Ovary (tissue), 7 donors: ENCODE measurements at regions not wholly inside any gene's neighbourhood (a gene's known extent, or its start where the extent isn't known, plus 50 kb on each side); places are given as distances from the start of the nearest gene placed in this dataset.

Source experiments
- DNase-seq, 5 donors: peaks; one replicate each; pipeline ENCODE4 v3.0.0-alpha.2; 2019 to 2020
- H3K27ac ChIP-seq, 2 donors: fragments of 200-600 bp; one replicate each; pipeline versions ENCODE4 v1.5.1 to v1.8.0; 2019 to 2022
- H3K27me3 ChIP-seq: fragments of 200-600 bp; one replicate; pipeline ENCODE4 v1.8.0; 2022
- H3K36me3 ChIP-seq: fragments of 200-600 bp; sonication (generic); one replicate; pipeline ENCODE4 v1.5.1; 2019
- H3K4me1 ChIP-seq: one replicate; pipeline ENCODE4 v1.8.1; 2013; ENCODE audit warnings: mild to moderate bottlenecking, moderate library complexity; ENCODE audit not compliant: insufficient read depth
- H3K4me3 ChIP-seq: fragments of 200-600 bp; sonication (generic); one replicate; pipeline ENCODE4 v1.5.1; 2017
- H3K9me3 ChIP-seq, 2 donors: fragments of 200-600 bp in 1 of 2; sonication (generic) in 1 of 2; one replicate each; pipeline versions ENCODE4 v1.5.1 to v1.8.1; 2013 to 2019; ENCODE audit warnings: mild to moderate bottlenecking in 1 of 2, moderate library complexity in 1 of 2
- CTCF ChIP-seq, 3 donors: fragments of 450-650 bp in 2 of 3; fragments of 200-600 bp in 1 of 3; IDR thresholded peaks; one replicate each; pipeline versions ENCODE4 v1.5.1 to v1.8.0; 2016 to 2022; ENCODE audit warnings: antibody characterized with exemption in 3 of 3, mild to moderate bottlenecking in 1 of 3
- EP300 ChIP-seq: sonication (generic); formaldehyde crosslinking; IDR thresholded peaks from one replicate; pipeline ENCODE4 v1.6.1; 2017; ENCODE audit warnings: antibody characterized with exemption
- POLR2A ChIP-seq: fragments of 450-650 bp; IDR thresholded peaks from one replicate; pipeline ENCODE4 v1.6.1; 2017; ENCODE audit warnings: antibody characterized with exemption, mild to moderate bottlenecking, moderate library complexity
- WGBS, 3 donors: extraction: QIAGEN DNeasy Blood & Tissue Kit in 1 of 3; methylation state at CpG; one replicate each; pipeline versions ENCODE4 v1.1.5 to v1.1.7; 2013 to 2017; 5-methylcytosine and 5-hydroxymethylcytosine counted together
- intact Hi-C, 4 donors: fragments of 100-400 bp; cut with DNase I; formaldehyde crosslinking; loops; one replicate each; pipeline versions ENCODE4 v1.11.0 to v1.15.1; 2022 to 2023
- donor health status: DM: no; HTN: no; CAD: no; lungs with moderate emphysema.
- donor health status: DM: no; HTN: no; CAD: no.
- donor health status: Bipolar disorder and iron deficiency.
- donor health status: DM: no; HTN: no; CAD: no.
- donor health status: DM: yes; HTN: yes; CAD: no.

GRCh38 chr15:96237002-96237401 is 93.5 kb upstream of the NR2F2 start:
- no peak overlapping the region for H3K4me3 ChIP-seq
- no peaks in the 10 kb centered on the region for H3K4me1 ChIP-seq
- no peaks in the 10 kb centered on the region for H3K27me3 ChIP-seq
- no peaks in the 10 kb centered on the region for H3K9me3 ChIP-seq
- no peak overlapping the region for H3K27ac ChIP-seq
- no peaks in the 10 kb centered on the region for H3K36me3 ChIP-seq
- intact Hi-C loops: no loop called here
- TF ChIP-seq POLR2A (no peak), CTCF (IDR thresholded peaks at IDR 0.05) (no peak), EP300 (no peak)
- no peak for DNase-seq
- 93 to 100% (median 97%) methylated on average over 1 of the region's 1 CpG for WGBS, 3 donors

GRCh38 chr15:96242761-96243160 is 87.7 kb upstream of the NR2F2 start:
- Histone ChIP-seq H3K36me3 (no peaks in the 10 kb centered on the region), H3K4me3 (no peak overlapping the region), H3K9me3 (no peaks in the 10 kb centered on the region), H3K27ac (no peak overlapping the region), H3K27me3 (no peaks in the 10 kb centered on the region), H3K4me1 (no peaks in the 10 kb centered on the region)
- WGBS, 3 donors: 60 to 85% (median 61%) methylated on average over 1 of the region's 1 CpG
- DNase-seq: no peak
- TF ChIP-seq EP300 (no peak), CTCF (IDR thresholded peaks at IDR 0.05) (no peak), POLR2A (no peak)
- intact Hi-C loops: no loop called here

GRCh38 chr15:96243701-96244100 is 86.8 kb upstream of the NR2F2 start:
- Histone ChIP-seq H3K27ac (no peak overlapping the region), H3K36me3 (no peaks in the 10 kb centered on the region), H3K4me3 (no peak overlapping the region), H3K27me3 (no peaks in the 10 kb centered on the region), H3K4me1 (no peaks in the 10 kb centered on the region), H3K9me3 (no peaks in the 10 kb centered on the region)
- no peak for DNase-seq
- intact Hi-C loops: no loop called here
- TF ChIP-seq EP300 (no peak), POLR2A (no peak), CTCF (IDR thresholded peaks at IDR 0.05) (no peak)
- WGBS, 3 donors: 54 to 68% (median 55%) methylated on average over 4 of the region's 4 CpGs

- no peak overlapping the region for H3K4me3 ChIP-seq
- no peaks in the 10 kb centered on the region for H3K36me3 ChIP-seq
- H3K4me1 ChIP-seq: no peaks in the 10 kb centered on the region
- WGBS, 3 donors: 93 to 98% (median 97%) methylated on average over 2 of the region's 2 CpGs
- H3K9me3 ChIP-seq: no peaks in the 10 kb centered on the region
- H3K27me3 ChIP-seq: no peaks in the 10 kb centered on the region
- H3K27ac ChIP-seq: no peak overlapping the region
- intact Hi-C loops: no loop called here
- no peak for TF ChIP-seq CTCF (IDR thresholded peaks at IDR 0.05)
- no peak for TF ChIP-seq POLR2A
- TF ChIP-seq EP300: no peak
- DNase-seq: no peak
Observed at GRCh38 chr15:96245252-96245651, 85.2 kb upstream of the NR2F2 start.

GRCh38 chr15:96246057-96246456 is 84.4 kb upstream of the NR2F2 start:
- Histone ChIP-seq H3K27ac (no peak overlapping the region), H3K27me3 (no peaks in the 10 kb centered on the region), H3K9me3 (no peaks in the 10 kb centered on the region), H3K4me1 (no peaks in the 10 kb centered on the region), H3K36me3 (no peaks in the 10 kb centered on the region), H3K4me3 (no peak overlapping the region)
- intact Hi-C loops: no loop called here
- no peak for DNase-seq
- no peak for TF ChIP-seq EP300
- no peak for TF ChIP-seq POLR2A
- TF ChIP-seq CTCF (IDR thresholded peaks at IDR 0.05): no peak
- 94 to 95% (median 94%) methylated on average over 4 of the region's 4 CpGs for WGBS, 3 donors
